Stimulated activated effector memory CD8-positive, alpha-beta T cell treated with anti-CD3 and anti-CD28 coated beads, Interleukin-12 subunit alpha, Interleukin-12 subunit beta, amount 100 ng/mL, for 72 hours (primary cell): ENCODE measurements at regions not wholly inside any gene's neighbourhood (a gene's known extent, or its start where the extent isn't known, plus 50 kb on each side); places are given as distances from the start of the nearest gene placed in this dataset.
"Not testable (repeated sequence)": the region's sequence is repeated elsewhere in the genome, so short reads cannot be mapped to it uniquely, and the experiment has no call there.

Experiments used
- ATAC-seq: fragments of 150-1000 bp; cut with Tn5 transposase; 2 replicates; pipeline ENCODE4 v1.10.0; 2021
- DNase-seq, 2 donors: peaks; one replicate each; pipeline ENCODE4 v3.0.0; 2021 to 2022; ENCODE audit warnings: low spot score in 2 of 2
- H3K27ac Mint-ChIP-seq: one replicate; pipeline ENCODE4 v1.8.0; 2022; ENCODE audit warnings: mild to moderate bottlenecking, mixed read lengths
- H3K36me3 Mint-ChIP-seq: one replicate; pipeline ENCODE4 v1.8.0; 2022; ENCODE audit warnings: mild to moderate bottlenecking, mixed read lengths
- H3K4me1 Mint-ChIP-seq: one replicate; pipeline ENCODE4 v1.8.0; 2022; ENCODE audit warnings: mixed read lengths
- H3K4me3 Mint-ChIP-seq: one replicate; pipeline ENCODE4 v1.8.0; 2022; ENCODE audit warnings: mild to moderate bottlenecking, mixed read lengths
- H3K9me3 Mint-ChIP-seq: one replicate; pipeline ENCODE4 v1.8.0; 2022; ENCODE audit warnings: mixed read lengths

- not testable (repeated sequence) for H3K9me3 Mint-ChIP-seq, DNase-seq, H3K4me1 Mint-ChIP-seq, ATAC-seq, H3K4me3 Mint-ChIP-seq, H3K36me3 Mint-ChIP-seq, H3K27ac Mint-ChIP-seq
Measured at GRCh38 chr19:13632164-13632563, 125.9 kb upstream of the CACNA1A start.

- ATAC-seq (peak; percentile 45), DNase-seq (no peak)
- Mint-ChIP-seq H3K4me3 (no peak overlapping the region), H3K4me1 (no peaks in the 10 kb centered on the region), H3K36me3 (no peaks in the 10 kb centered on the region), H3K9me3 (no peaks in the 10 kb centered on the region), H3K27ac (no peak overlapping the region)
Measured at GRCh38 chr19:13629687-13630357, 123.5 kb upstream of the CACNA1A start.

GRCh38 chr19:13627531-13627930, 121.3 kb upstream of the CACNA1A start:
- no peak overlapping the region for H3K27ac Mint-ChIP-seq
- ATAC-seq (no peak), DNase-seq (no peak)
- no peaks in the 10 kb centered on the region for H3K36me3 Mint-ChIP-seq
- no peak overlapping the region for H3K4me3 Mint-ChIP-seq
- H3K9me3 Mint-ChIP-seq = no peaks in the 10 kb centered on the region
- H3K4me1 Mint-ChIP-seq = no peaks in the 10 kb centered on the region

GRCh38 chr19:13623716-13624710, 117.7 kb upstream of the CACNA1A start:
- Mint-ChIP-seq H3K4me3 (no peak overlapping the region), H3K27ac (no peak overlapping the region), H3K4me1 (no peaks in the 10 kb centered on the region), H3K36me3 (no peaks in the 10 kb centered on the region), H3K9me3 (no peaks in the 10 kb centered on the region)
- ATAC-seq (no peak), DNase-seq (no peak)

GRCh38 chr19:13622766-13623715, 116.8 kb upstream of the CACNA1A start:
- Mint-ChIP-seq H3K9me3 (no peaks in the 10 kb centered on the region), H3K36me3 (no peaks in the 10 kb centered on the region), H3K27ac (no peak overlapping the region), H3K4me1 (no peaks in the 10 kb centered on the region), H3K4me3 (no peak overlapping the region)
- ATAC-seq = no peak
- no peak for DNase-seq

- H3K36me3 Mint-ChIP-seq = no peaks in the 10 kb centered on the region
- ATAC-seq = peak; percentile 98
- no peak overlapping the region for H3K4me3 Mint-ChIP-seq
- H3K4me1 Mint-ChIP-seq = no peaks in the 10 kb centered on the region
- peak; percentile 12 to 62 for DNase-seq
- H3K9me3 Mint-ChIP-seq = no peaks in the 10 kb centered on the region
- no peak overlapping the region for H3K27ac Mint-ChIP-seq
Measured at GRCh38 chr19:13621413-13621812, 115.1 kb upstream of the CACNA1A start.

- no peak overlapping the region for H3K27ac Mint-ChIP-seq
- H3K4me3 Mint-ChIP-seq = no peak overlapping the region
- no peak for DNase-seq
- ATAC-seq = no peak
- H3K36me3 Mint-ChIP-seq = no peaks in the 10 kb centered on the region
- H3K4me1 Mint-ChIP-seq = no peaks in the 10 kb centered on the region
- H3K9me3 Mint-ChIP-seq = no peaks in the 10 kb centered on the region
Measured at GRCh38 chr19:13619203-13619632, 112.9 kb upstream of the CACNA1A start.

GRCh38 chr19:13615890-13616289, 109.6 kb upstream of the CACNA1A start:
- DNase-seq (no peak), ATAC-seq (no peak)
- Mint-ChIP-seq H3K36me3 (no peaks in the 10 kb centered on the region), H3K27ac (no peak overlapping the region), H3K4me3 (no peak overlapping the region), H3K4me1 (no peaks in the 10 kb centered on the region), H3K9me3 (no peaks in the 10 kb centered on the region)

- ATAC-seq (no peak), DNase-seq (no peak)
- H3K36me3 Mint-ChIP-seq = no peaks in the 10 kb centered on the region
- H3K4me3 Mint-ChIP-seq = no peak overlapping the region
- H3K4me1 Mint-ChIP-seq = peaks cover 9% of the 10 kb centered on the region
- no peak overlapping the region for H3K27ac Mint-ChIP-seq
- no peaks in the 10 kb centered on the region for H3K9me3 Mint-ChIP-seq
Measured at GRCh38 chr19:13613447-13613846, 107.2 kb upstream of the CACNA1A start.

GRCh38 chr19:13611596-13611995, 105.3 kb upstream of the CACNA1A start:
- H3K4me3 Mint-ChIP-seq = no peak overlapping the region
- no peaks in the 10 kb centered on the region for H3K36me3 Mint-ChIP-seq
- no peak for DNase-seq
- peaks cover 9% of the 10 kb centered on the region for H3K4me1 Mint-ChIP-seq
- no peak for ATAC-seq
- no peaks in the 10 kb centered on the region for H3K9me3 Mint-ChIP-seq
- H3K27ac Mint-ChIP-seq = no peak overlapping the region

- Mint-ChIP-seq H3K4me1 (peaks cover 14% of the 10 kb centered on the region), H3K36me3 (no peaks in the 10 kb centered on the region), H3K4me3 (peak overlapping the region; percentile 12), H3K27ac (peak overlapping the region; percentile 49), H3K9me3 (no peaks in the 10 kb centered on the region)
- no peak for DNase-seq
- peak; percentile 58 for ATAC-seq
Measured at GRCh38 chr19:13610039-13610691, 103.9 kb upstream of the CACNA1A start.

GRCh38 chr19:13606156-13606555, 99.9 kb upstream of the CACNA1A start:
- Mint-ChIP-seq H3K27ac (no peak overlapping the region), H3K9me3 (no peaks in the 10 kb centered on the region), H3K4me3 (no peak overlapping the region), H3K4me1 (peaks cover 29% of the 10 kb centered on the region), H3K36me3 (no peaks in the 10 kb centered on the region)
- DNase-seq (no peak), ATAC-seq (no peak)

- H3K4me1 Mint-ChIP-seq = peaks cover 23% of the 10 kb centered on the region
- no peak overlapping the region for H3K4me3 Mint-ChIP-seq
- no peaks in the 10 kb centered on the region for H3K36me3 Mint-ChIP-seq
- no peaks in the 10 kb centered on the region for H3K9me3 Mint-ChIP-seq
- DNase-seq (no peak), ATAC-seq (no peak)
- H3K27ac Mint-ChIP-seq = peak overlapping the region; percentile 2
Measured at GRCh38 chr19:13604902-13605586, 98.8 kb upstream of the CACNA1A start.

GRCh38 chr19:13600802-13601201, 94.5 kb upstream of the CACNA1A start:
- Mint-ChIP-seq H3K36me3 (no peaks in the 10 kb centered on the region), H3K4me1 (peaks cover 19% of the 10 kb centered on the region), H3K9me3 (no peaks in the 10 kb centered on the region), H3K4me3 (no peak overlapping the region), H3K27ac (no peak overlapping the region)
- DNase-seq = no peak
- no peak for ATAC-seq
